Ovary (tissue), 3 donors: ENCODE measurements at regions not wholly inside any gene's neighbourhood (a gene's known extent, or its start where the extent isn't known, plus 50 kb on each side); places are given as distances from the start of the nearest gene placed in this dataset.

ENCODE experiments used
- POLR2A ChIP-seq: fragments of 450-650 bp; IDR thresholded peaks from one replicate; pipeline ENCODE4 v1.6.1; 2017; ENCODE audit warnings: antibody characterized with exemption, mild to moderate bottlenecking, moderate library complexity
- TF ChIP-seq, protein P1 (sequence below), 3 donors: fragments of 450-650 bp in 2 of 3; fragments of 200-600 bp in 1 of 3; IDR thresholded peaks; one replicate each; pipeline versions ENCODE4 v1.5.1 to v1.8.0; 2016 to 2022; ENCODE audit warnings: antibody characterized with exemption in 3 of 3, mild to moderate bottlenecking in 1 of 3
- donor health status: DM: no; HTN: no; CAD: no.

DNA sequence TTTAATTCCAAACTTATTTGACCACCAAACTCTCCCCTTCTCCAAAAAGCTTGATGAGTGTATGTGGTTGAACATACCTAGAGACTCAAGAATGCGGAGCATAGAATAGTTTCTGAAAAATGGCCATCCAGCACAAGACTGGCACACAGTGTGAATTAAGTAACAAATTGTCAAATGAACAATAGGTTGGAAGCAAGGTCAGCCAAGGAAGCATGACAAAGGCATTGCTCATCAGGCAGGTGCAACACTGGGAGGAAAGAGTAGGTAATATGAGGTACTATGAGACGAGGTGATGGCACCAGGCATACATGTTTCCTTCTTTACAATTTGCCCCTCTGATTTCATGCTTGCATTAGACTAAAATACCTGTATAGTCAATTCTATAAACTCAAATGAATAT lies 73.7 kb downstream of the DKK1 start:
- no peak for TF ChIP-seq POLR2A
- TF ChIP-seq, protein P1, sequence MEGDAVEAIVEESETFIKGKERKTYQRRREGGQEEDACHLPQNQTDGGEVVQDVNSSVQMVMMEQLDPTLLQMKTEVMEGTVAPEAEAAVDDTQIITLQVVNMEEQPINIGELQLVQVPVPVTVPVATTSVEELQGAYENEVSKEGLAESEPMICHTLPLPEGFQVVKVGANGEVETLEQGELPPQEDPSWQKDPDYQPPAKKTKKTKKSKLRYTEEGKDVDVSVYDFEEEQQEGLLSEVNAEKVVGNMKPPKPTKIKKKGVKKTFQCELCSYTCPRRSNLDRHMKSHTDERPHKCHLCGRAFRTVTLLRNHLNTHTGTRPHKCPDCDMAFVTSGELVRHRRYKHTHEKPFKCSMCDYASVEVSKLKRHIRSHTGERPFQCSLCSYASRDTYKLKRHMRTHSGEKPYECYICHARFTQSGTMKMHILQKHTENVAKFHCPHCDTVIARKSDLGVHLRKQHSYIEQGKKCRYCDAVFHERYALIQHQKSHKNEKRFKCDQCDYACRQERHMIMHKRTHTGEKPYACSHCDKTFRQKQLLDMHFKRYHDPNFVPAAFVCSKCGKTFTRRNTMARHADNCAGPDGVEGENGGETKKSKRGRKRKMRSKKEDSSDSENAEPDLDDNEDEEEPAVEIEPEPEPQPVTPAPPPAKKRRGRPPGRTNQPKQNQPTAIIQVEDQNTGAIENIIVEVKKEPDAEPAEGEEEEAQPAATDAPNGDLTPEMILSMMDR (IDR thresholded peaks at IDR 0.05) = no peak
